GM12878 (cell line): ENCODE measurements at regions not wholly inside any gene's neighbourhood (a gene's known extent, or its start where the extent isn't known, plus 50 kb on each side); places are given as distances from the start of the nearest gene placed in this dataset.

Experiments
- ATAC-seq: fragments of 200-7000 bp; cut with Tn5 transposase; 3 replicates; pipeline ENCODE4 v1.9.1; 2020; ENCODE audit warnings: mild to moderate bottlenecking, moderate library complexity
- BruUV-seq: library from RNA; stranded (reverse); fragments of 400-500 nt; replicated peaks from 2 replicates; lab custom pipeline; 2021; lab: Mats Ljungman, UMichigan
- CTCF ChIA-PET: fragments of 300-600 bp; sonication (Branson Sonifier 250); formaldehyde crosslinking; extraction: SDS; loops from one replicate; lab custom pipeline; 2021; ENCODE audit warnings: inconsistent platforms; lab: Yijun Ruan, JAX
- POLR2A ChIA-PET: fragments of 350-600 bp; formaldehyde crosslinking; extraction: SDS; loops from one replicate; lab custom pipeline; 2021; ENCODE audit warnings: inconsistent platforms; lab: Charles Lee
- RAD21 ChIA-PET: fragments of 300-600 bp; sonication (Branson Sonifier 250); formaldehyde crosslinking; loops from one replicate; lab custom pipeline; 2023; ENCODE audit warnings: antibody characterized with exemption; ENCODE audit not compliant: unreplicated experiment; lab: Charles Lee
- SMC1A ChIA-PET: fragments of 300-600 bp; sonication (Branson Sonifier 250); formaldehyde crosslinking; loops from one replicate; lab custom pipeline; 2023; ENCODE audit not compliant: unreplicated experiment, uncharacterized antibody; lab: Charles Lee
- DNase-seq: peaks from one replicate; pipeline ENCODE4 v3.0.0-alpha.2; 2011; ENCODE audit warnings: low read depth, low spot score
- FAIRE-seq: peaks from 3 replicates; lab custom pipeline; 2011; peaks lifted over from hg19 to GRCh38; lab: Jason Lieb, UNC
- H2AFZ ChIP-seq: 2 replicates; pipeline ENCODE4 v1.6.0; 2011; ENCODE audit warnings: low read depth, low read length, control low read depth; ENCODE audit not compliant: control insufficient read depth
- H3K27ac ChIP-seq: 2 replicates; pipeline ENCODE4 v1.5.1; 2011; ENCODE audit warnings: control low read depth; ENCODE audit not compliant: control insufficient read depth, insufficient read depth
- H3K27me3 ChIP-seq, 2 experiments: replicated peaks in 1 of 2; 2 replicates each; pipeline versions ENCODE4 v1.6.0 to v1.6.1; 2011; ENCODE audit warnings: low read length in 1 of 2; ENCODE audit not compliant: control insufficient read depth in 2 of 2, insufficient read depth in 2 of 2
- H3K36me3 ChIP-seq, 2 experiments: 2 replicates each; pipeline ENCODE4 v1.5.1; 2011; ENCODE audit warnings: low read length in 1 of 2; ENCODE audit not compliant: control insufficient read depth in 2 of 2, insufficient read depth in 2 of 2
- H3K4me1 ChIP-seq: 2 replicates; pipeline ENCODE4 v1.6.1; 2011; ENCODE audit warnings: mild to moderate bottlenecking, low read length, moderate library complexity, mixed read lengths; ENCODE audit not compliant: control insufficient read depth, insufficient read depth
- H3K4me2 ChIP-seq: 2 replicates; pipeline ENCODE4 v1.6.0; 2011; ENCODE audit warnings: control low read depth; ENCODE audit not compliant: control insufficient read depth, insufficient read depth
- H3K4me3 ChIP-seq: fragments of 200-600 bp; sonication (generic); 2 replicates; pipeline ENCODE4 v1.5.1; 2016
- H3K79me2 ChIP-seq: 2 replicates; pipeline ENCODE4 v1.6.0; 2011; ENCODE audit warnings: low read length; ENCODE audit not compliant: control insufficient read depth, insufficient read depth
- H3K9ac ChIP-seq: 2 replicates; pipeline ENCODE4 v1.8.0; 2011; ENCODE audit warnings: low read length, control low read depth, mixed read lengths; ENCODE audit not compliant: control insufficient read depth, insufficient read depth
- H3K9me3 ChIP-seq: replicated peaks from 3 replicates; pipeline ENCODE4 v1.5.1; 2011; ENCODE audit warnings: mild to moderate bottlenecking, low read length; ENCODE audit not compliant: control insufficient read depth, insufficient read depth
- H4K20me1 ChIP-seq: 2 replicates; pipeline ENCODE4 v1.6.0; 2011; ENCODE audit not compliant: control insufficient read depth, insufficient read depth
- BCL3 ChIP-seq: IDR thresholded peaks from 2 replicates; pipeline ENCODE4 v1.6.1; 2011; ENCODE audit warnings: borderline replicate concordance, low read depth, mild to moderate bottlenecking, moderate library complexity, low read length; ENCODE audit not compliant: insufficient read depth, poor library complexity, severe bottlenecking
- EP300 ChIP-seq, 2 experiments: fragments of 150-350 bp in 1 of 2; IDR thresholded peaks; 2 replicates each; pipeline ENCODE4 v1.6.1; 2011 to 2012; ENCODE audit warnings: low read depth in 2 of 2, low read length in 2 of 2, borderline replicate concordance in 1 of 2, improper control_type of control experiment in 1 of 2, inconsistent platforms in 1 of 2; ENCODE audit not compliant: control insufficient read depth in 1 of 2
- ETV6 ChIP-seq, 2 experiments: fragments of 450-650 bp in 1 of 2; IDR thresholded peaks in 1 of 2; conservative IDR thresholded peaks in 1 of 2; 2 replicates each; pipeline ENCODE4 v1.6.1; 2014; ENCODE audit warnings: antibody characterized with exemption in 1 of 2, borderline replicate concordance in 1 of 2, low read depth in 1 of 2, mild to moderate bottlenecking in 1 of 2, moderate library complexity in 1 of 2
- MYC ChIP-seq: IDR thresholded peaks from 2 replicates; pipeline ENCODE4 v1.6.1; 2011; ENCODE audit warnings: mild to moderate bottlenecking, low read length, moderate library complexity, inconsistent platforms; ENCODE audit not compliant: insufficient read depth, insufficient replicate concordance, insufficient read length, severe bottlenecking
- NFYB ChIP-seq: IDR thresholded peaks from 2 replicates; pipeline ENCODE4 v1.6.1; 2011; ENCODE audit warnings: low read depth, mild to moderate bottlenecking, low read length, improper control_type of control experiment, moderate library complexity; ENCODE audit not compliant: insufficient read depth
- PAX5 ChIP-seq: IDR thresholded peaks from 2 replicates; pipeline ENCODE4 v1.6.1; 2011; ENCODE audit warnings: low read depth, low read length, borderline replicate concordance
- SREBF1 ChIP-seq: IDR thresholded peaks from 2 replicates; pipeline ENCODE4 v1.6.1; 2012; ENCODE audit warnings: mild to moderate bottlenecking, low read length
- USF2 ChIP-seq: IDR thresholded peaks from 2 replicates; pipeline ENCODE4 v1.6.1; 2011; ENCODE audit warnings: low read depth, low read length, improper control_type of control experiment, borderline replicate concordance
- ZBTB11 ChIP-seq: fragments of 450-650 bp; formaldehyde crosslinking; IDR thresholded peaks from 2 replicates; pipeline ENCODE4 v1.5.0; 2022; ENCODE audit warnings: mild to moderate bottlenecking, missing genetic modification characterization
- ZNF207 ChIP-seq: fragments of 450-650 bp; IDR thresholded peaks from 2 replicates; pipeline ENCODE4 v1.6.1; 2014; ENCODE audit warnings: antibody characterized with exemption, mild to moderate bottlenecking, borderline replicate concordance
- WGBS: methylation state at CpG from one replicate; pipeline ENCODE4 v1.1.6; 2016; ENCODE audit warnings: low lambda C conversion rate; ENCODE audit not compliant: insufficient replicate concordance, insufficient coverage; ENCODE audit errors: missing lambda C conversion rate; 5-methylcytosine and 5-hydroxymethylcytosine counted together
- in situ Hi-C: fragments of 300-500 bp; cut with MboI; formaldehyde crosslinking; loops from 9 replicates; pipeline ENCODE4 v1.14.3; 2018; ENCODE audit warnings: mixed read lengths
- intact Hi-C: fragments of 100-400 bp; cut with micrococcal nuclease; formaldehyde crosslinking; loops from one replicate; pipeline ENCODE4 v1.14.2; 2022; ENCODE audit not compliant: unreplicated experiment

GRCh38 chr10:4382811-4383210 lies 443.2 kb upstream of the AKR1E2 start:
- no peaks in the 10 kb centered on the region for H3K27me3 ChIP-seq
- no peaks in the 10 kb centered on the region for H3K9me3 ChIP-seq
- H3K36me3 ChIP-seq, result no peaks in the 10 kb centered on the region
- H3K4me1 ChIP-seq, result no peaks in the 10 kb centered on the region
- ATAC-seq (no peak), FAIRE-seq (no peak), DNase-seq (no peak)
- BruUV-seq, result no TSS peak
- ChIA-PET RAD21 (no interaction called here), CTCF (no interaction called here), POLR2A (no interaction called here), SMC1A (no interaction called here)
- no peak overlapping the region for H3K9ac ChIP-seq
- intact Hi-C loops, result no loop called here
- no peak overlapping the region for H3K27ac ChIP-seq
- WGBS, result 0% methylated on average over 1 of the region's 1 CpG
- H3K79me2 ChIP-seq, result no peaks in the 10 kb centered on the region
- H3K4me3 ChIP-seq, result no peak overlapping the region
- no peaks in the 10 kb centered on the region for H4K20me1 ChIP-seq
- TF ChIP-seq MYC (no peak), ZNF207 (no peak), ETV6 (conservative IDR thresholded peaks at IDR 0.05 in 1 of 2, IDR thresholded peaks at IDR 0.05 in 1 of 2; ENCODE audit: borderline replicate concordance in 1 of 2, low read depth in 1 of 2) (no peak), ZBTB11 (CRISPR knock-in tag) (no peak), PAX5 (no peak), NFYB (no peak), SREBF1 (no peak), USF2 (no peak), EP300 (IDR thresholded peaks at IDR 0.05; ENCODE audit: borderline replicate concordance in 1 of 2, control insufficient read depth in 1 of 2, low read depth in 2 of 2, low read length in 2 of 2) (no peak), BCL3 (no peak)
- no peak overlapping the region for H3K4me2 ChIP-seq
- in situ Hi-C loops, result no loop called here
- H2AFZ ChIP-seq, result no peak overlapping the region
